Fibroblast of lung (primary cell): ENCODE measurements at regions not wholly inside any gene's neighbourhood (a gene's known extent, or its start where the extent isn't known, plus 50 kb on each side); places are given as distances from the start of the nearest gene placed in this dataset.

Experiments
- EZH2 ChIP-seq: IDR thresholded peaks from 2 replicates; pipeline ENCODE4 v1.5.1; 2012; ENCODE audit warnings: low read length, control low read depth, mild to moderate bottlenecking; ENCODE audit errors: missing control alignments
- TF ChIP-seq, protein P1 (sequence below), 2 donors: IDR thresholded peaks in 1 of 2; conservative IDR thresholded peaks in 1 of 2; 1 replicate in 1 of 2; 2 replicates in 1 of 2; pipeline ENCODE4 v1.5.1; 2011 to 2012; ENCODE audit warnings: low read length in 2 of 2, control low read depth in 1 of 2, inconsistent platforms in 1 of 2, low read depth in 1 of 2, mild to moderate bottlenecking in 1 of 2

DNA sequence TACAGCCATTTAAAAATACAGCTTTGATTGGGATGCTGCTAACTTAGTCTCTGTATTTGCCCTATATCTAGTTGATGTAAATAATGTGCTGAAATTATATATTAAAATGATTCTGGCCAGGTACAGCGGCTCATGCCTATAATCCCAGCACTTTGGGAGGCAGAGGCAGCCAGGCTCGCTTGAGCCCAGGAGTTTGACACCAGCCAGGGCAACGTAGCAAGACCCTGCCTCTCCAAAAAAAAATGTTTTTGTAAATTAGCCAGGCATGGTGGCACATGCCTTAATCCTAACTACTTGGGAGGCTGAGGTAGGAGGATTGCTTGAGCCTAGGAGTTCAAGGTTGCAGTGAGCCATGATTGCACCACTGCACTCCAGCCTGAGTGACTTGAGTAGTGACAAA lies 143.8 kb upstream of the CELF2 start:
- TF ChIP-seq, protein P1, sequence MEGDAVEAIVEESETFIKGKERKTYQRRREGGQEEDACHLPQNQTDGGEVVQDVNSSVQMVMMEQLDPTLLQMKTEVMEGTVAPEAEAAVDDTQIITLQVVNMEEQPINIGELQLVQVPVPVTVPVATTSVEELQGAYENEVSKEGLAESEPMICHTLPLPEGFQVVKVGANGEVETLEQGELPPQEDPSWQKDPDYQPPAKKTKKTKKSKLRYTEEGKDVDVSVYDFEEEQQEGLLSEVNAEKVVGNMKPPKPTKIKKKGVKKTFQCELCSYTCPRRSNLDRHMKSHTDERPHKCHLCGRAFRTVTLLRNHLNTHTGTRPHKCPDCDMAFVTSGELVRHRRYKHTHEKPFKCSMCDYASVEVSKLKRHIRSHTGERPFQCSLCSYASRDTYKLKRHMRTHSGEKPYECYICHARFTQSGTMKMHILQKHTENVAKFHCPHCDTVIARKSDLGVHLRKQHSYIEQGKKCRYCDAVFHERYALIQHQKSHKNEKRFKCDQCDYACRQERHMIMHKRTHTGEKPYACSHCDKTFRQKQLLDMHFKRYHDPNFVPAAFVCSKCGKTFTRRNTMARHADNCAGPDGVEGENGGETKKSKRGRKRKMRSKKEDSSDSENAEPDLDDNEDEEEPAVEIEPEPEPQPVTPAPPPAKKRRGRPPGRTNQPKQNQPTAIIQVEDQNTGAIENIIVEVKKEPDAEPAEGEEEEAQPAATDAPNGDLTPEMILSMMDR (conservative IDR thresholded peaks at IDR 0.05 in 1 of 2, IDR thresholded peaks at IDR 0.05 in 1 of 2; ENCODE audit: low read depth in 1 of 2, low read length in 2 of 2), result no peak
- TF ChIP-seq EZH2, result no peak
